GM18517 (cell line): ENCODE measurements at regions not wholly inside any gene's neighbourhood (a gene's known extent, or its start where the extent isn't known, plus 50 kb on each side); places are given as distances from the start of the nearest gene placed in this dataset.

Experiments
- ATAC-seq: cut with Tn5 transposase; IDR thresholded peaks from one replicate; pipeline ENCODE4 v1.9.1; 2021; ENCODE audit warnings: mild to moderate bottlenecking, moderate library complexity; ENCODE audit not compliant: unreplicated experiment

GRCh38 chr14:97379091-97379531 lies 581.9 kb downstream of the VRK1 start:
- ATAC-seq, result no peak

- ATAC-seq, result no peak
Observed at GRCh38 chr14:97380539-97380941, 583.4 kb downstream of the VRK1 start.

DNA sequence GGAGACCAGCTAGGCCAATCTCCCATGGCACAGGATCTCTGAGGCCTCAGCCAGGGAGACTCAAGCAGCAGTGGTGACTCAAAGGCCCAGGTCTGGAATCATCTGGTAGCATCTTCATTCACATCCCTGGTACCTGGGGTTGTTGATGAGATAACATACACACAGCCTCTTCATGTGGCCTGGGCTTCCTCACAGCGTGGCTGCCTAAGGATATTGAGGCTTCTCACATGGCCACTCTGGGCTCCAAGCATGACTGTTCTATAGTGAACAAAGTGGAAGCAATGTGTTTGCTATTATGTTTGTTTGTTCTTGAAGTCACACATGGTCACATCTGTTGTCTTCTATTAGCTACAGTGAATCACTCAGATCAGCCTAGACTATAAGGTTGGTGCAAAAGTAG lies 584.1 kb downstream of the VRK1 start:
- no peak for ATAC-seq

DNA sequence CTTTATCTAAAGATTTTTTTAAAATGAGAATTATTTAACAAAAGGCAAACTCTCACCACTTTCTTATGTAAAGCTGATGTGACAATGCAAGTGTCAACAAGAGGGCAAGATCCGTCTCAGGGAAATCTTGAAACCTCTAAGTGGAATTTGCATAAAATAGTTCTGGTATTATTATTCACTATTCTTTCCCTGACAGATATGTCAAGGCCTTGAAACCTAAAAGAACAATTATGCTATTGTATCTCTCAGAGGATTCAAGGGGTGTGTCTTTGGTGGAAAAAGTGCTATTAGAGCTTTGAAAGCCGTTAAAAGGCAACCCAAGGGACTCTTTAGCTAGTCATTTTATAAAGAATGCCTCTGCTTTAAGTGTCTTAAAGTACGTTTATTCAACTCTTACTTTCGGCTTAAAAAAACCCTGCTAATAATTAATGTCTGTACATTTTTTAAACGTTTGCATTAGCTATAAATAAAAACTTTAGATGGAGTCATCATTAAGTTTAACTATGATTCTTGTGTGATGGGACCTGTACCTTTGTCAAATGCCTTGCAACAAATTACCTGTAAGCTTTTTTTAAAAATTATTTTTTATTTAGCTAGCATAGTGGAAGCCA lies 585.5 kb downstream of the VRK1 start:
- ATAC-seq, result no peak

- no peak for ATAC-seq
Observed at GRCh38 chr14:97385727-97386126, 588.5 kb downstream of the VRK1 start.

DNA sequence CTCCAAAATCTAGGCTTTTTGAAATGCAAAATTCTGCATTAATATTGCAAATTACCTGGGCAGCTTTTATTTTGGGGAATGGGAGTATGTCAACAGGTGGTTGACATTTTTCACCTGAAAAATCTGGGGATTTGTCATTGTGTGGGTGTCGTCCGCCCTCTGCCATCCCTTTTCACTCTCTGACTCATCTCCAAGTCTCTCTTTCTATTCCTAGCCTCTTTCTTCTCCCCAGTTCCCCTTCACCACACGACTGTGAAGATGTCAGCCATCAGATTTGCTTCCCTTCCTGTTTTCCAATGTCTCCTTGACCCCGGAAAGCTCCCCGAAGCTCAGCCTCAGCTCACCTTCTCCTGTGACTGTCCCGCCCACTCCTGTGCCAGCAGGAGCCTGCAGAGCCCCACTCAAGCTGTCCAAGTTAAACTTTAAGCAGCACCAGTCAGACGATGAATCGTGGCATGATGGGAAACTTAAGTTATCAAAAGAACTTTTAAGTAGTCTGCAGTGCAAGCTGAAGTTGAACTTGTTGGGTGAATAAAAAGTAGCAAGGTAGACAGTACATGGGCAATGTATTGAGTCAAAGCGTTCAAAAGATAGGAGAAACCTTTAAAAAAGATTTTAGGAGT lies 590.2 kb downstream of the VRK1 start:
- no peak for ATAC-seq

DNA sequence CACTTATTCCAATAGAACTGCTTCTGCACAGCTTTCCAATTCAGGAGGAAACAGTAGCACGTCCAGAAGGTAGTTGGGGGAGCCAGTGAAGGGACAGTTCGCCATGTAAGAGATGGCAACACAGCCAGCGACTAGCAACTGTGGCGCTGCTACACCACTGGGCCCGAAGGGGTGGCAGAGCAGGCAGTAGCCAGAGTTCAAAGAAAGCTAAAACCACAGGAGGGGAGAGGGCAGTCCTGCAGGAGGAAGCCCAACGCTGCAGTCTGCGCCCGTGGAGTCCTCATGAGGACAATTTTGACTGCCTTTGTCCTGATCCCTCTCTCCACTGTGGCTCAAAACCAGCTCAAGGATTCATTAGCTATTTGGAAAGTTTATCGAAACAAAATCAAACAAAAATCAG lies 591.2 kb downstream of the VRK1 start:
- ATAC-seq, result no peak

GRCh38 chr14:97390096-97390724 lies 593.0 kb downstream of the VRK1 start:
- no peak for ATAC-seq

DNA sequence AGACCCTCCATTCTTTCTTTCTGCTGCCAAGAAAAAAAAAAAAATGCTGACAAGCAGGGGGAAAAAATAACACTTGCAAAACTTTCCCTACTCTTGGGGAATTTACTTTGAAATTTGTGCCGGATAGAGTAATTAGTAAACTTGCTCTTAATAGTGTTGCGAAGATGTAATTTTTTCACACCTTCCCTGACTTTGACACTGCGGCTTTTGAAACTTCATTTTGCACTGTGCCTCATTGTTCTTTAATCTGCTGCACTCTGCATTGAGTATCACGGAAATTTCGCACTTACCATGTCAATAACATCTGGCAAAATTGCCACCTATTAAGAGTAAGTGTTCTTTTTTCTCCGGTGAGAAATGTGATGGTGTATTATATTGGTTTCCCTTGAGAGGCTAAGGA lies 596.1 kb downstream of the VRK1 start:
- no peak for ATAC-seq

- ATAC-seq, result no peak
Observed at GRCh38 chr14:97395068-97395467, 597.9 kb downstream of the VRK1 start.

DNA sequence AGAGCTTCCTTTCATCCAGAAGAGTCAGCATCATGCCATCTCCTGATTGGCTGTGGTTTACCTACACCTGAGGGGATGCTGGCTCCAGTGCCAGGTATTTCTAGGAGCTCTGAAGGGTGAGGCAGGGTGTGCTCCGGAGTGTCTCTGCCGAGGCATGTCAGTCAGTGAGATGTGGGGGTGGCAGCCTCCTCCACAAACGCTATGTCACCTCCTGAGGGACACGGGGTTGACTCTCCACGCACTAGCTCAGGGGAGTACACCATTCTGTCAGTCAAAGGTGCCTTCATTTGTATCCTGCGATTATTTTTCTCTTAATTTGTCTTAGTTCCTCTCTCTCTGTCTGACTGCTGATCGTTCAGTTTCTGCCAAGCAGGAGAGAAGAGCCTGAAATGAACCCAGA lies 604.5 kb downstream of the VRK1 start:
- ATAC-seq, result no peak

- ATAC-seq, result no peak
Observed at GRCh38 chr14:97402279-97402678, 605.1 kb downstream of the VRK1 start.

GRCh38 chr14:97407701-97408407 lies 610.7 kb downstream of the VRK1 start:
- no peak for ATAC-seq

GRCh38 chr14:97408503-97408902 lies 611.3 kb downstream of the VRK1 start:
- ATAC-seq, result no peak

DNA sequence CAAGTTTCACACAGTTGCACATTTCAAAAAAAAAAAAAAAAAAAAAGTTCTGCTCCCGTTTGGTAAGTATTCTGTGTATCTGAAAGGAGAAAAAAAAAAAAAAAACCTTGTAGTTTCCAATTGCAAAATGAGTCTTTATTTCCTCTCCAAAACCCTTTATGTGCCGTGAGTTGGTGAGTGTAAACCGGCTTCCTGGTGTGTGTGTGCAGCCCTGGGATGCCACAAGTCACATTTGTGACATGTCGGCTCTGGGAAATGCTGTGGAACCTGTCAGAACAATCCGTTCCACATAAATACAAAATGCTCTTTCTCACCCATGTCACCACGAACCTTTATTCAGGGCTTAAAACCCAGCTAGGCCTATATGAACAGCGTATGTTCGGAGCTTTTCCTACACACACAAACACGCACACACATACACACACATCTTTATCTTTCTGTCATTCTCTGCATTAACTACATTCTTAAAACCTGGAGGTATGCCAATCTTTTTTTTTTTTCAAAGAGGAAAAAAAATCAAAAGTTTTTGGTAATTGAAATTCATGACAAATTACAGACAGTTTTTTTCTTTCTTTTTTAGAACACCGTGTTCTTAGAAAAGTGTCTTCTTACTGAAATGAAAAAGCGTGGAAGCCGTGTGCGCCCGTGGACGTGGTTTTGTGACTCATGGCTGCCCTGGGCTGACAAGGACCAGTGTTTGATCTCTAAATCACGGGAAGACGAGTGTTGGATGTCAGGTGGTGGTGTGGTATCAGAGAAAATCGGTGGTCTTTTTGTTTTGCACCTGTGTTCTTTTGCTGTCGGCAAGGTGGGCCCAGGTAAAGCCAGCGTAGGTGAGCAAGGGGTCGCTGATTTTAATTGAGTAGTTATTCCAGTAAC lies 612.0 kb downstream of the VRK1 start:
- ATAC-seq, result no peak

- ATAC-seq, result no peak
Observed at GRCh38 chr14:97410667-97411620, 613.8 kb downstream of the VRK1 start.

- ATAC-seq, result no peak
Observed at GRCh38 chr14:97411938-97412612, 614.9 kb downstream of the VRK1 start.

DNA sequence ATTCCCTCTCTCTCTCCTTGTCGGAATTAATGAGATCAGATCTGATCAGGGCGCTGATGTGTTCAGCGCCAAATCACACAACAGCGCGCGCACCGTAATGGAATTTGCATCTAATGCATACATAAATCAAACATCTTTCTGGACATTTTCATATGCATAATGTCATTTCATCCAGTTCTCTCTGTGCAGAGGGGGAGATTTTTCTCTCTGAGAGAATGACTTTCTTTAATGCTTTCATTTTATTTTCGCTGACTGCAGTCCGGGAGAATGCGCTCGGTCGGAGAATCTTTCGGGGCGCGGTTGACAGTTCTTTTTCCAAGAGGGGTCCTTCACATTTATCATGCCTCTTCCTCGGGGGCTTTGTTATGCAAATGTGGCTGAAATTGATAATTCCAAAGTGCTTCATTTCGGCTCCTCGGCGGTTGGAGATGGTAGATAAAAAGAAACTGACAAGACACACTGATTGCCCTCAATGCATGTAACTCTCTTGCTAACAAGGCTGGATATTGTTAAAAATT lies 615.9 kb downstream of the VRK1 start:
- no peak for ATAC-seq
